CD4-positive, alpha-beta T cell treated with Interleukin-4 for 1 hour (primary cell): ENCODE measurements at regions not wholly inside any gene's neighbourhood (a gene's known extent, or its start where the extent isn't known, plus 50 kb on each side); places are given as distances from the start of the nearest gene placed in this dataset.
A peak's percentile ranks its signal among the peaks of the same experiment; 100 is the strongest.

Experiments
- DNase-seq, 2 donors: peaks; one replicate each; pipeline ENCODE4 v3.0.0-alpha.2; 2020 to 2022

DNA sequence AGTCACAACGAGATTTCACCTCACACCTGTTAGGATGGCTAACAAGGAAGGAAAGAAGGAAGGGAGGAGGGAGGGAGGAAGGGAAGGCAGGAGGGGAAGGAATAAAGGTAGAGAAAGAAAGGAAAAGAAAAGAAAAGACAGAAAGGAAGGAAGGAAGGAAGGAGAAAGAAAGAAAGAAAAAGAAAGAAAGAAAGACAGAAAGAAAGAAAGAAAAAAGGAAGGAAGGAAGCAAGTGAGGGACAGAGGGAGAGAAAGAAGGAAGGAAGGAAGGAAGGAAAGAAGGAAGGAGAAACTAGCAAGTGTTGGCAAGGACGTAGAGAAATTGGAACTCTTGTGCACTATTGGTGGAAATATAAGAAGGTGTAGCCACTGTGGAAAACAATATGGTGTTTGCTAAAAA lies 52.2 kb downstream of the CCDC185 start:
- DNase-seq = no peak

DNA sequence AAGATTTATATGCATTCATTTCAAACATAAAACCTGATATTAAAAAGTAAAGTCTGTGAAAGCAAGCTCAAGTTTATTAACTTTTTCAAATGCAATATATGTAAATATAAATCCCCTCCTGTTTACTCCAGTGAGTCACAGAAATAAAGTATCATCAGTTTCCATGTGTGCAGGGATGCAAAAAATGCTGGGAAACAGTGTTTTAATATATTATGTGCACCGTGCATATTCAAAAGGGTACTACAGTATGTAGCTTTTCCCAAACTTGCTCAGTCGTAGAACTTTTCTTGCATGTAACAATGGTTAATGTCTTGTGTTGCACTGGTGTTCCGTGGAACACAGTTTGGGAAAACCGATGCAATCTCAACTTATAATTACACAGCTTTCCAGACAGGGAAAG lies 60.7 kb downstream of the CCDC185 start:
- DNase-seq = no peak

DNA sequence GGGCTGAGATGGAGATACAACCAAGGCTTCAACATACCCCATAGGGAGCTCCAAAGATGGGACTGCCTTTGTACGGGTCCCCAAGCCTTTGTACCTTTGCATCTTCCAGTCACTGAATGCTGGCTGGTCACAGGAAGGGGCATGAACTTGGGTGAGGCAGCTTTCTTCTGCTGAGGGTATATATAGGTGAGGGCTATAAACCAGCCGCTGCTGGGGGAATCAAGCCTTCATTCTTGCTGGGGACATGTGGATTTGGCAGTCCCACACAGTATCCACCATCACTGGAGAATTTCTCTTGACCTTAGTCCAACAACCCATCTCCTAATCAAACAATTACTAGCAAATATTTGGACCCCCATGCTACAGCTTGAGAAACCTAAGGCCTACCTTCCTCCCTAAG lies 61.7 kb downstream of the CCDC185 start:
- DNase-seq = no peak

DNA sequence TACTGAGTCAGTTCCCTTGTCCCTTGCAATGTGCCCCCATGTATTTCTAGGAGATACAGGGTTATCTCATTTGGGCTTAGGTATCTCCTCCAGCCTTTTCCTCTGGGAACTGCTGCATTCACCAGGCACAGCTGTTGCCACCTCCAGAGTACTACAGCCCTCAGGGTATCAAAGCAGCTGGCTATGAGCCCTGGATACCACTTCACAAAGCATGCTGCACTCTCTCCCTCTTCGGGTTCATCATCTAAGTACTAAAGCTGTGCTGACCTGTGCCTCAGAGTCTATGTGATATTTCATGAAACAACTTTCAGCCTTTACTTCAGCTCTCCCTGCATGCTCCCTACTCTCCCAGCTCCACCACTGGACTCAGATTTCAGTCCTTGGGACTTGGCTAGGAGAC lies 62.3 kb downstream of the CCDC185 start:
- no peak for DNase-seq

DNA sequence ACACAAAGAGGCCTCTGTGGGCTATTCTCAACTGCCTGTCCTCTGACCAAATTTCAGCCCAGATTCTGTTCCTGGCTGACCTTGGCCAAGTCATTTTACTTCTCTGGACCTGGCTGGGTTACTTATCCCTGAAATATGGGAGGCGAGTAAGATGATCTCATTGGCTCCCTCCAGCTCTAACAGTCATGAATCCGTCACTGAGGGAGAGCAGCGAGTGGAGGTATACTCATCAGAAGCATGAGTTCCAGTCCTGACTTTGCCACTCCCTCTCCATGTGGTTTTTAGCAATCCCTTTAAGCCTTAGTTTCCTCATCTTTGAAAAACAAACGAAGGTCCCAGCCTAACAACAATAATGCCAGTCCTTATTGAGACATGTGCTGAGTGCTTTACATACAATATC lies 63.5 kb downstream of the CCDC185 start:
- no peak for DNase-seq

DNA sequence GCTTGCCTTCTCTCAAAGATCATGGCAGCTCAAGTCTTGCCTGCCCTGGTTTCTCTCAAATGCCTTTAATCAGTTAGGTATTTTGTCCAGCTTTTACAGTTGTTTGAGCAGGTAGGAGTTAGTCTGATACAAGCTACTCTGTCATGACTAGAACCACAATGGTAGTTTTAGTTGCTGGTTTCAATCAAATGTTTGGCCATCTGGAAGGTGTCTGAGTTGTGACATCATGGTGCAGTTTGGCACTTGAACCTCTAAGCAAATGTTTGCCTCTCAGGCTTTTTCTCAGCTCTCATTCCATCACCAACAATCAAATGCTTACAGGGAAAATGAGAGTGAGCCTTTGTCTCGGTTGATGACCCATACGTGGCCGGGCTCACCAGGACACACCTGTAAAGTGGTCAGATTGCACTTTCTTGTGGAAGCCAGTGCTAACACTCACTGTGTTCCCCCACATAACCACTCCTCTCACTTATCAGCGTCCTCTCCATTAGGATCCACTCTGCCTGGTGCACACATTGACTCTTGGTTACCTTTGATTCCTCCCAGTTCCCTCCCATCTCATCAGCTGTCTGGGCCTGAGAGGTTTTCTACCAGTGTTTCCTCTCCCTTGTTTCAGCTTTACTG lies 67.5 kb downstream of the CCDC185 start:
- no peak for DNase-seq

DNA sequence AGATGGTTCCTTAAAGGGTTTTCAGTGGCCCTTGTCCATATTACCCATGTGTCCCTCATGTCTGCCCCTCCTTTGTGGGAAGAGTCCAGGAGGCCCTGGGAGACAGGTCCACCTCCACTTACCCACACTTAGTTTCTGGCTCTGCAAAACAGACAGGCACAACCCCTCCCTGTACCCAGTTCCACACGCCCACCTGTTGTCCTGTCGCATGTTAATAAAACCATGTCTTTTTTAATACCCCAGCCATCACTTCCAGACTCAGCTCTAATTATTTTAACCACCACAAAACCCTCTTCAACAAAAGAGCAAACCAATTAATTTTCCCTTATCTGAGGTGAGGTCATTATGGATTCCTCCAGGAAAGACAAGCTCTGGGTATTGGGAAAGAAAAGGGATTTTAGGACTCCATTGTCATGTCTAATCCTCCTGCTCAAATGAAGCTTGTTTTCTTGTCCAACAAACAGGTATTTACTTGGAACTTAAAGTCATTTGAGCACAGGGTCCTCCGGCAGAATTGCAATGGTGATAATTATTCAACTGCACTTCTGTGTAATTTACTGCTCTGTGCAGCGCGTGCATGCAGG lies 68.9 kb downstream of the CCDC185 start:
- no peak for DNase-seq

DNA sequence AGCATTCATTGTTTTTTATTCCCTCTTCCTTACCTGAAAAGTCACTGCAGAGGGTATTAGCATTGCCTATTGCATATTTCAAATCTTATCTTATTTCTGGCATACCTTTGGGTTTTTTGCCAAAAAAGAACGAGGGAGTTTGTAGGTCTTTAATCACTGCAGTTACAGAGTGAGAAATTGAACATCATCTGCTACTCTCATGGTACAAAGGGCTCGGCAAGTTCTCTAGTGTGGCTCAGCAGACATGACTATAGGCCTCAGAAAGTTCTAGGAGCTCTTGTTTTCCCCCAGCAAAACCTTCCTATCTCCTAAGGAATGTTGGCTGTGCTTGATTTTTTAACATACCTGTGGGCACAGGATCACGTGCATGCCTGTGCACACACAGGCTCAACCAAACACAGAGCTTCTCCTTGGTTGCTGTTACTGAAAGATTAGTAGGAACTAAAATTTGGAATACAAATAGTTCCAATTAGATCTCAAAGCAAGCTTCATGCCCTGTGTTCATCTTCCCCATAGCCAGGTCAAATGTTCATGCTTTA lies 69.7 kb downstream of the CCDC185 start:
- DNase-seq = no peak

DNA sequence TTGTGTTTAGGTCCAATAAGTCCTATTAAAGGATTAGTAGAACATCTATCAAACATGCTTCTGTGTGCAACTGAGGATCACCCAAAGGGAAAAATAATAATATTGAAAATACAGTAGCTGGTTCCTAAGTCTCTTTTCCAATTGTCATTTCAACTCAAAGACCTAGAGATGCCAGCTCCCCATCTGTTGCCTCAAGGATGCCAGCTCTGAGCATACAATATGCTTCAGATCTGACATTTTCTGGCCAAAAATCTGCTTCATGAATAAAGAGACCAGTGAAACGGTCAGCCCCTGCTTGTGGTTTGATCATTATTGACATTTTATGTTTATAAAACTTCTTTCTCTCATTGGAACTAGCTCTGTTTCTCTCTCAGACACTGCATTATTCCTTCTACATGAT lies 72.9 kb downstream of the CCDC185 start:
- DNase-seq = no peak

DNA sequence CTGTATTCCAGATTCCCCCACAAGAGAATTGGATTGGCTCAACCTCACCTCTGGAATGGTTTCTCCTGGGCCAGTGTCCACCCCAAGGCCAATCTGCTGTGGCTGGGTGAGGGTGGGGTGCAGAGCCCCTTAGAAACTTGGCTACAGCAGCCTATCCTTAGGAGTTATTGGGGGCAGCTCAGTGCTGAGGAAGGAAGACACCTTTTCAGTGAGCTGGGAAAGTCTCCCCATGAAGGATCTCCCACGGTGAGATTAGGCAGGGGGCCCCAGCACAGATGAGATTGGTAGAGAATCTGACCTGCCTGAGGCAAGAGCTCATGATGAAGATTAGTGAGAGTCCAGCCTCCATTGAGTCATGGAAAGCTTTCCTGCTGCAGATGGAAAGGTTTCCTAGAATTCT lies 78.4 kb downstream of the CCDC185 start:
- DNase-seq = no peak

DNA sequence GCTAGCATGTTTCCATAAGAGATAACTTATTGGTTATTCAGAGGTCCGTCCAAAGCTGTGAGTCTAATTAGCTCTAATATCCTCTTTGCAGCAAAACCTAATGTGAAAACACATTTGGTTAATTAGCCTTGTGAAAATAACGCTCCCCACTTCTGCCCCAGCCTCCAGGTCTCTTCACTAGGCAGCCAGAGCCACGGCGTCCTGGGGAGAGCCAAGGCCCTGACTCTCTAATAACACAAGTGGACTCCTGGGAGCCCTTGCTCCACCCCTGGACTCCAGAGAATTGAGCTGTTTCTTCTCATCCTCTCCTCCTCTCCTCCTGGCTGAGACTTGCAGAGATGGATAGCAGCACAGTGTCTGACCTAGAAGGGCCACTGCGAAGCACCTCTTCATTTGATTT lies 78.8 kb downstream of the CCDC185 start:
- DNase-seq = no peak

DNA sequence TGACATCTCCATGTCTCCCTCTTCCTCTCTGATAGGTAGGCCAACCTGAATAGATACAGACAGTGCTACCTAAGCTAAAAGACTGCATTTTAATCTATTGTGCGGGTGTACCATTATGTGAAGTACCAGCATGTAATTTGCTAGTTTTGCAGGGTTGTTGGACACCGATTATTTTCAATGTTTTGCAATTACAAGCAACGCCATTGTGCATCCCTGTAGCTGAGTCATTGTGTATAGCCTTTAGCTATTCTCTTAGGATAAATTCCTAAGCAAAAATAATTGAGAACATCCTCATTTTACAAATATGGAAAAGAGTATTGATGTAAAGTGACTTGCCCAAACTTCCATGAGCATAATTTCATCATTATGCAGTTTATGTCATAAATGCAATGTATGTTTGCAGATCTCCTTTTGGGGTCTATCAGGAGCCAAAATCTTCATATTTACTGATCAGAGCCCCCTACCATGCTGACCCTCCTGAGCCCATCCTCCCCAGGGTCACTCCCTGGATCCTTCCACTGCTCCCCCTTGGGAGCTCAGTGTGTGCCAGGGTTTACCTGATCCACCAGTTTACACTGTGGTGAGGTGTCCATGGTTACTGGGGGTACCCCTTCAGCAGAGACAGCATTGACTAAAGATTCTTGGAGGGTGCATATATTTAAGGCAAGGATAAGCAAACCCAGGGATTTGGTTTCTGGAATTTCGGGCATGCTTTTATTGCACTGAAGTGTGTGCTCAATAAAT lies 80.6 kb downstream of the CCDC185 start:
- no peak for DNase-seq

DNA sequence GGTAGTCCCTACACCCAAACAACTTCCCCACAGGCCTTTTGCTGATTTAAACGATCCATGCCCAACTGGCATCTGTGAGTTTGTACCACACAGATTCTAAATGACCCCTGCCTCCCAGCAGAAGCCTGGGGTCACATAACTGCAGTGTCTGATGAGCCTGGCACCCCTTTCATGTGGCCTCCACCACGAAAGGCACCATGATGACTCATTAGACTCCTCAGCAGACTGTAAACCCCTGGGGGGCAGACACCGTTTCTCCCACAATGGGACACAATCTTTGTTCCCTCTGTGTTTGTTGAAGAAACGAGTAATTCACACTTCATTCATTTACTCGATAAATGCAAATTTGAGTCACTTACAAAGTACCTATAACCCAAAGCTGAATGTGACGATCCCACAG lies 81.6 kb downstream of the CCDC185 start:
- DNase-seq = no peak

DNA sequence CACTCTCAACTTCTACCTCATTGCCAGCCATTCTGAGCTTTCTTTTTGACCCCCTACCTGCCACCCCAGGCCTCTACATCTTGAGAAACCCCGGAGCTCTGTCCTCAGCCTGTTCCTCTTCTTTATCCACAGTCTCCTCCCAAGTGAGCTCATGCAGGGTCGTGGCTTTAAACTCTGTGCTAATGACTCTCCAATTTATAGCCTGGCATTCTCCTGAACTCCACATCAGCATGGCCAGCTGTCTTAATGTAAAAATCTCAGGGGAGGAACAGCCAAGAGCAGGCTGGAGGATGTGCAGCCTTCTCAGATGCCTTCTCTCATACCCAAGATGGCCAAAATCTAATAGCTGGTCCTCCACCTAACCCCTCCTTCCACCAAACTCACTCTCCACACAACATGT lies 84.2 kb downstream of the CCDC185 start:
- no peak for DNase-seq

DNA sequence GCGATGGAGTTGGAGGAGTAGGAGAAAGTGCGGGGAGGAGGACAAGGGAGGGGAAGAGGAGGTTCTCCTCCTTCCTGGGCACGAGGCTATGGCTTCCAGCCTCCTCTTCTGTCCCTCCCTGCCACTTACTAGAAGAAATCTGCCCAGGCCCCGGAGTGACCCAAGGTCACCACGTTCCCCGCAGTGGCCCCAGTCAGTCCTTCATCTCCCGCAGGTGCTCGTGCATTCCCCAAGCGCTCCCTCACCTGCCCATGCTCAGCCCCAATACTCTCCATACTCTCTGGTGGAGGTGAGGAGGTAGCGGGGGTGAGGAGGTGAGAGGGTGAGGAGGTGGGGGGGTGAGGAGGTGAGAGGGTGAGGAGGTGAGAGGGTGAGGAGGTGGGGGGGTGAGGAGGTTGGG lies 85.4 kb downstream of the CCDC185 start:
- DNase-seq = no peak

DNA sequence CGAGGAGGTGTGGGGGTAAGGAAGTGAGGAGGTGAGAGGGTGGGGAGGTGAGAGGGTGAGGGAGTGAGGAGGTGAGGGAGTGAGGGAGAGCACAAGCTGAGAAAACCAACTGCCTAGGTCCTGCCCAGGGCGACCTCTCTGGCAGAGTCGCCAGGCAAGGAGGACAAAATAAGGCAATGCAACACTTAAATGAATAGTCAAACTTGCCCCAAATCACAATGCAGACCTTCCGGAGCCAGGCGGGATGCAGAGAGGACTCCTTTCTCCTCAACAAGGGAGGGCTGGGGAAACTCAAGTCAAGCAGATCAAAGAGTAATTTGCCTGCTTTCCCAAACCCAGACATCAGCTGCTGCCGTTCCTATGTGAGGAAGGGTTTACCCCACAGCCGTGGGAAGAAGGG lies 86.0 kb downstream of the CCDC185 start:
- no peak for DNase-seq

DNA sequence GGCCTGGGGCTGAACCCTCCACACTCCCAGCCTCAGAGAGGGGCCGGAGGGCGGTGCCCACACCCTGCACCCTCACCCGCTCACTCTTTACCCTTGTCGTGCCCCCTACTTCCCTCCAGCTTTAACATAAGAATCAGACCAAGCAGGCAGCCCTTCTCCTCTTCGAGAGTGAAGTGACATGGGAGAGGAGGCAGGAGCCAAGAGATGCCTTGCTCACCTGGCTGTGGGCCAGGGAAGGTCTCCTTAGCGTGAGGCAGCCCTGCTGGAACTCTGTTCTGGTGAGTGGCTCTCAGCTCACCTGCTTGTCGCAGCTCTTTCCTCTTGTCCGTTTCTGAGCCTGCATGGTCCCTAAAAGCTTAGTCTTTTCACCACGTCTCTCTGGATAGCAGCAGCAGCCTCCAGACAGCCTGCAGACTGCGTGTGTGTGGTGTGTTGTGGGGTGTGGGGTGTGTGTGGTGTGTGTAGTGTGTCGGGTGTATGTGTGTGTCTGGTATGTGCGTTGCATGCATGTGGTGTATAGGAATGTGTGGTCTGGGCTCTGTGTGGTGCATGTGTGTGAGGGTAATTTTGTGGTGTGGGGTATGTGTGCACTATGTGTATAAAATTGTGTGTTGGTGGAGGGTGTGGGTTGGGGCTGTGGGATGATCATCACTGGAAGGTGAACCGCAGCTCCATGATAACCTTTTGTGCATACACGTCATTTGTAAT lies 86.7 kb downstream of the CCDC185 start:
- DNase-seq = no peak

DNA sequence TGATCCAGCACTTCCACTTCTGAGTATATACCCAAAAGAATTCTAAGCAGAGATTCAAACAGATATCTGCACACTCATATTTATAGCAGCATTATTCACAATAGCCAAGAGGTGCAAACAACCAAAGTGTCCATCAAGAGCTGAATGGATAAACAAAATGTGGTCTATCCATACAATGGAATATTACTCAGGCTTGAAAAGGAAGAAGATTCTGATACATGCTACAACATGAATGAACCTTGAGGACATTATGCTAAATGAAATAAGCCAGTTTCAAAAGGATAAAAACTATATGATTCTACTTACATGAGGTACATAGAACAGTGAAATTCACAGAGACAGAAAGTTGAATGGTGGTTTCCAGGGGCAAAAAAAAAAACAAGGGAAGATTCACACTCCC lies 88.9 kb downstream of the CCDC185 start:
- no peak for DNase-seq

DNA sequence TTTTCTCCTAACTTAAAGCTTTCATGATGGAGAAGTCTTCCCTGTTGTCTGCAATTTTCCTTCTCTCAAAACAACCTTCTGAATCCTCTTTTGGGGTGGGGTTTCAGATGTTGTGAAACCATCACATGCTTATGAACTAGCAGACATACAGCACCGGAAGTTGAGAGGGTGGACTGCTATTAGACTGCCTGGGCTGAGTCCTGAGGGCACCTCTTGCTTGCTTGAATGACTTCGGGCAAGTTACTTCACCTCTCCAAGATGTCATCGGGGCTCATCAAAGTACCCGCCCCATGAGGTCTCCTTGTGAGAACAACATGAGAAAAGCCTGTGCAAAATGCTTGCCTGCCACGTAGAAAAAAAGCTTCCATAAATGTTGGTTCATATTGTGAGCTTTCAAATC lies 89.6 kb downstream of the CCDC185 start:
- DNase-seq = no peak

DNA sequence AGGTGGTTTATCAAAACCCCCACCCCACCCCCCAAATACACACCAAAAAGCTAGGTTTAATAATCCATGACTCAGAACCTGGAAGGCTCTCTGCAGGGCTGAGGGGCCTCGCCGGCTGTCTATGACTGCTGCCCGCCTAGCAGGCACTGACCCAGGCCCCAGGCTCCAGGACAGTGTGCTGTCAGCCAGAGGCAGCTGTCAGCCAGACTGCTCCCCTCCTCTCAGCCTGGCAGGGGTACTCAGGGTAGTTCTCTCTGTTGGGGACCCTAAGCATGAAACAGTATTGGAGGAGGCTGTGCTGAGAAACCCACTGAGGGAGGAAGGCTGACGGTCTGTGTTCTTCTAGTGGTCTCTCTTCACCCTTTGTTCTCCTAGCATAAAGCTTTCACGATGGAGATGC lies 90.3 kb downstream of the CCDC185 start:
- DNase-seq = no peak

DNA sequence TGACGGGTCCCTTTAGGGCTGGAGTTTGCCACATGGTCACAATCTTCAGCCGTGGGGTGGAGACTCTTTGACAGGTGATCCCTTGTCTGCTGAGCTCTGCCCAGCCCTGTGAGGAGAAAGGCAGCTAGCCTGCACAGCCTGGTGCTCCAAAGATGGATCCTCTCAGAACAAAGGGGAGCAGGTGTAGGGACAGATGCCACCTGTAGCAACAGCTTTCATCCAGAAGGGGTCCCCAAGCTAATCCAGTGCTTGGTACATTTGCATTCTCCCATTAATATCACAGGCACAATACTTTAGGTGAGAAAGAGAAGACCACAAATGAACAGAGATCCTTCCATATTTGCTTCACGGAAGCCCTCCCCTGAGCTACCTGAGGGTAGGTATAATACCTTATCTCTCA lies 93.2 kb downstream of the CCDC185 start:
- peak in 1 of 2 donors; percentile 13 for DNase-seq

DNA sequence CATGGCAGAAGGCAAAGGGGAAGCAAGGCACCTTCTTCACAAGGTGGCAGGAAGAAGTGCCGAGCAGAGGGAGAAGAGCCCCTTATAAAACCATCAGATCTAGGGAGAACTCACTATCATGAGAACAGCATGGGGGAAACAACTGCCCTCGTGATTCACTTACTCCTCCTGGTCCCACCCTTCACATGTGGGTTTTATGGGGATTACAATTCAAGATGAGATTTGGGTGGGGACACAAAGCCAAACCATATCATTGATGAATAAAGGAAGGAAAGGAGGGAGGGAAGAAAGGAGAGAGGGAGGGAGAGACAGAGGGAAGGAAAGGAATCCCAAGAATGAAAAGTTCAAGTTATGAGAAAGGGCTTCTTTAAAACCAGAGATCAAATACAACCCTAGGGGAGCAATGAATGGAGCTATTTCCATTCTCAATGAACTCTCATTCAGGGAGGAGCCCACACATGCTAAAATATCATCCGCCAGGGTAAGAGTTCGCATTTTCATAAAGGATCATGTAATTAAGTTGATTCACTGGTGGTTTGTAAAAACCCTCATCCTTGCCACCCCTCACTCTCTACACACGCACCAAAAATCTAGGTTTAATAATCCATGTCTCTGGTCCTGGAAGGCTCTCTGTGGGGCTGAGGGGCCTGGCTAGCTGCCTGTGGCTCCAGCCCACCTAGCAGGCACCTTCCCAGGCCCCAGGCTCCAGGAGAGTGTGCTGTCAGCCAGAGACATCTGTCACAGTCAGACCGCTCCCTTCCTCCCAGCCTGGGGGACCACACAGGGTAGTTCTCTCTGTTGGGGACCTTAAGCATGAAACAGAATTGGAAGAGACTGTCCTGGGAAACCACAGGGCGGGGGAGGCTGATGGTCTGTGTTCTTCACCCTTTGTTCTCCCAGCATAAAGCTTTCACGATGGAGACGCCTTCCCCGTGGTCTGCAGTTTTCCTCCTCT lies 94.0 kb downstream of the CCDC185 start:
- no peak for DNase-seq

DNA sequence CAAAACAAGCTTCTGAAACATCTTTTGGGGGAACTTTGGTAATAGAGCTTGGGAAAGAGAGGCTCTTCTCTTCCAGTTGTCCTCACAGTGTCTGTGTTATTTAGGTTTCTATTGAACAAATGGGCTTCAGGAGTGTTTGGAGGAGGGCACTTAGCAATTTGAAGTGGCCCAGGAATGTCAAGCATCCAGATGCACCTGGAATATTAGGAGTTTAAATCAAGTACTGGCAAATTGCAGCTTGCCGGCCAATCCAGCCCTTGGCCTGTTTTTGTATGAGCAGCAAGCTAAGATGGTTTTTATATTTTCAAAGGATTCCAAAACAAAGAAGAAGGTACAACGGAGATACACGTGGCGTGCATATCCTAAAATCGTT lies 94.7 kb downstream of the CCDC185 start:
- no peak for DNase-seq
